Trophoblast cell (in vitro differentiated cells and primary cell): ENCODE measurements at regions not wholly inside any gene's neighbourhood (a gene's known extent, or its start where the extent isn't known, plus 50 kb on each side); places are given as distances from the start of the nearest gene placed in this dataset.

ENCODE experiments used
- DNase-seq, 2 donors: peaks; one replicate each; pipeline ENCODE4 v3.0.0-alpha.2; 2016
- H2AFZ ChIP-seq: 2 replicates; pipeline ENCODE4 v1.6.1; 2013; ENCODE audit warnings: low read length, moderate library complexity, mild to moderate bottlenecking; ENCODE audit not compliant: insufficient read depth, poor library complexity
- H2AK5ac ChIP-seq: 2 replicates; pipeline ENCODE4 v1.6.1; 2013; ENCODE audit warnings: mild to moderate bottlenecking, low read length
- H2BK120ac ChIP-seq: 2 replicates; pipeline ENCODE4 v1.6.1; 2013; ENCODE audit warnings: low read length, mild to moderate bottlenecking, moderate library complexity; ENCODE audit not compliant: insufficient read depth, poor library complexity
- H2BK12ac ChIP-seq: 2 replicates; pipeline ENCODE4 v1.6.1; 2013; ENCODE audit warnings: mild to moderate bottlenecking, low read length, moderate library complexity
- H2BK5ac ChIP-seq: 2 replicates; pipeline ENCODE4 v1.6.1; 2013; ENCODE audit warnings: low read length, low read depth, moderate library complexity, mild to moderate bottlenecking; ENCODE audit not compliant: poor library complexity
- H3K14ac ChIP-seq: 2 replicates; pipeline ENCODE4 v1.6.1; 2013; ENCODE audit warnings: mild to moderate bottlenecking, low read length
- H3K18ac ChIP-seq: 2 replicates; pipeline ENCODE4 v1.6.1; 2013; ENCODE audit warnings: mild to moderate bottlenecking, low read length
- H3K23ac ChIP-seq: 2 replicates; pipeline ENCODE4 v1.6.1; 2013; ENCODE audit warnings: low read length
- H3K27ac ChIP-seq: 2 replicates; pipeline ENCODE4 v1.5.1; 2013; ENCODE audit warnings: low read depth, mild to moderate bottlenecking, inconsistent platforms, low read length, moderate library complexity
- H3K27me3 ChIP-seq: 2 replicates; pipeline ENCODE4 v1.6.1; 2013; ENCODE audit warnings: inconsistent platforms, mild to moderate bottlenecking, low read length, moderate library complexity; ENCODE audit not compliant: insufficient read depth
- H3K36me3 ChIP-seq, 2 experiments: 1 replicate in 1 of 2; 2 replicates in 1 of 2; pipeline ENCODE4 v1.6.1; 2013; ENCODE audit warnings: low read length in 2 of 2, mild to moderate bottlenecking in 2 of 2, moderate library complexity in 1 of 2; ENCODE audit not compliant: insufficient read depth in 2 of 2, control insufficient read depth in 1 of 2
- H3K4ac ChIP-seq: 2 replicates; pipeline ENCODE4 v1.6.1; 2013; ENCODE audit warnings: low read depth, mild to moderate bottlenecking, low read length, moderate library complexity
- H3K4me1 ChIP-seq, 2 experiments: 1 replicate in 1 of 2; 2 replicates in 1 of 2; pipeline ENCODE4 v1.6.1; 2013; ENCODE audit warnings: low read length in 2 of 2, mild to moderate bottlenecking in 2 of 2, moderate library complexity in 1 of 2; ENCODE audit not compliant: insufficient read depth in 2 of 2, control insufficient read depth in 1 of 2
- H3K4me2 ChIP-seq: 2 replicates; pipeline ENCODE4 v1.6.1; 2013; ENCODE audit warnings: inconsistent platforms, mild to moderate bottlenecking, low read length, moderate library complexity
- H3K4me3 ChIP-seq: 2 replicates; pipeline ENCODE4 v1.5.1; 2013; ENCODE audit warnings: mild to moderate bottlenecking, low read depth, low read length, inconsistent platforms
- H3K79me1 ChIP-seq: one replicate; pipeline ENCODE4 v1.6.1; 2013; ENCODE audit warnings: low read length
- H3K79me2 ChIP-seq: 2 replicates; pipeline ENCODE4 v1.6.1; 2013; ENCODE audit warnings: low read length, mild to moderate bottlenecking; ENCODE audit not compliant: control insufficient read depth, insufficient read depth, poor library complexity
- H3K9ac ChIP-seq: 2 replicates; pipeline ENCODE4 v1.6.1; 2013; ENCODE audit warnings: mild to moderate bottlenecking, low read length
- H3K9me3 ChIP-seq: 2 replicates; pipeline ENCODE4 v1.6.1; 2013; ENCODE audit warnings: low read depth, mild to moderate bottlenecking, control low read depth, inconsistent platforms, low read length; ENCODE audit not compliant: insufficient read depth
- H4K12ac ChIP-seq: 2 replicates; pipeline ENCODE4 v1.6.1; 2013; ENCODE audit warnings: low read depth, mild to moderate bottlenecking, low read length, moderate library complexity
- H4K8ac ChIP-seq: 2 replicates; pipeline ENCODE4 v1.6.1; 2013; ENCODE audit warnings: low read depth, mild to moderate bottlenecking, low read length, moderate library complexity
- H4K91ac ChIP-seq: one replicate; pipeline ENCODE4 v1.6.1; 2013; ENCODE audit warnings: low read depth, mild to moderate bottlenecking, low read length, moderate library complexity
- WGBS: extraction: QIAGEN DNeasy Blood & Tissue Kit; methylation state at CpG from one replicate; pipeline ENCODE4 v1.1.7; 2013; ENCODE audit warnings: missing lambda C conversion rate; ENCODE audit not compliant: insufficient read length, insufficient coverage; ENCODE audit errors: extremely low coverage; 5-methylcytosine and 5-hydroxymethylcytosine counted together

GRCh38 chrY:7240101-7240500 lies 328.5 kb upstream of the AMELY start:
- H2BK120ac ChIP-seq, result no peak overlapping the region
- no peak overlapping the region for H3K14ac ChIP-seq
- no peaks in the 10 kb centered on the region for H3K79me2 ChIP-seq
- DNase-seq, result no peak
- no peak overlapping the region for H2BK12ac ChIP-seq
- no peak overlapping the region for H4K8ac ChIP-seq
- H4K91ac ChIP-seq, result no peak overlapping the region
- no peaks in the 10 kb centered on the region for H3K79me1 ChIP-seq
- no peak overlapping the region for H3K4me3 ChIP-seq
- no peaks in the 10 kb centered on the region for H3K27me3 ChIP-seq
- no peak overlapping the region for H3K18ac ChIP-seq
- H2BK5ac ChIP-seq, result no peak overlapping the region
- no peak overlapping the region for H3K4me2 ChIP-seq
- no peak overlapping the region for H3K27ac ChIP-seq
- H3K9ac ChIP-seq, result no peak overlapping the region
- no peak overlapping the region for H2AK5ac ChIP-seq
- no peak overlapping the region for H3K23ac ChIP-seq
- no peaks in the 10 kb centered on the region for H3K9me3 ChIP-seq
- H2AFZ ChIP-seq, result no peak overlapping the region
- H3K36me3 ChIP-seq, result no peaks in the 10 kb centered on the region
- no peak overlapping the region for H3K4ac ChIP-seq
- no CpG with 5 or more reads among the region's 6 CpGs for WGBS
- H3K4me1 ChIP-seq, result no peaks in the 10 kb centered on the region
- H4K12ac ChIP-seq, result no peak overlapping the region

GRCh38 chrY:7211971-7212370 lies 300.4 kb upstream of the AMELY start:
- no peaks in the 10 kb centered on the region for H3K4me1 ChIP-seq
- H3K79me2 ChIP-seq, result no peaks in the 10 kb centered on the region
- WGBS, result no CpG with 5 or more reads among the region's 5 CpGs

GRCh38 chrY:7204456-7204855 lies 292.9 kb upstream of the AMELY start:
- Histone ChIP-seq H2AFZ (no peak overlapping the region), H2BK12ac (no peak overlapping the region), H2BK120ac (no peak overlapping the region), H2BK5ac (no peak overlapping the region), H4K8ac (no peak overlapping the region), H3K9ac (no peak overlapping the region), H3K4me1 (no peaks in the 10 kb centered on the region), H4K12ac (no peak overlapping the region), H3K79me2 (no peaks in the 10 kb centered on the region), H3K79me1 (no peaks in the 10 kb centered on the region), H3K23ac (no peak overlapping the region), H3K4me3 (no peak overlapping the region), H2AK5ac (no peak overlapping the region), H3K27me3 (no peaks in the 10 kb centered on the region), H3K36me3 (no peaks in the 10 kb centered on the region), H3K4me2 (no peak overlapping the region), H3K14ac (no peak overlapping the region), H3K27ac (no peak overlapping the region), H3K4ac (no peak overlapping the region), H4K91ac (no peak overlapping the region), H3K9me3 (no peaks in the 10 kb centered on the region), H3K18ac (no peak overlapping the region)
- no CpG with 5 or more reads among the region's 4 CpGs for WGBS
- no peak for DNase-seq

More at GRCh38 chrY:7211971-7212370, 300.4 kb upstream of the AMELY start:
- Histone ChIP-seq H2AK5ac (no peak overlapping the region), H3K23ac (no peak overlapping the region), H4K91ac (no peak overlapping the region), H3K36me3 (no peaks in the 10 kb centered on the region), H3K18ac (no peak overlapping the region), H4K12ac (no peak overlapping the region), H2BK5ac (no peak overlapping the region), H3K9me3 (no peaks in the 10 kb centered on the region), H3K4me2 (no peak overlapping the region), H3K27me3 (no peaks in the 10 kb centered on the region), H3K14ac (no peak overlapping the region), H2AFZ (no peak overlapping the region), H2BK12ac (no peak overlapping the region), H3K9ac (no peak overlapping the region), H3K4me3 (no peak overlapping the region), H2BK120ac (no peak overlapping the region), H3K79me1 (no peaks in the 10 kb centered on the region), H3K4ac (no peak overlapping the region), H3K27ac (no peak overlapping the region), H4K8ac (no peak overlapping the region)
- DNase-seq, result no peak

- no peak for DNase-seq
- no peak overlapping the region for H4K12ac ChIP-seq
- H2BK120ac ChIP-seq, result no peak overlapping the region
- H3K14ac ChIP-seq, result no peak overlapping the region
- no peaks in the 10 kb centered on the region for H3K79me1 ChIP-seq
- H4K91ac ChIP-seq, result no peak overlapping the region
- H2AFZ ChIP-seq, result no peak overlapping the region
- no peak overlapping the region for H3K9ac ChIP-seq
- no peak overlapping the region for H3K27ac ChIP-seq
- H2BK12ac ChIP-seq, result no peak overlapping the region
- no peak overlapping the region for H3K18ac ChIP-seq
- no peak overlapping the region for H3K4me2 ChIP-seq
- no peaks in the 10 kb centered on the region for H3K79me2 ChIP-seq
- H4K8ac ChIP-seq, result no peak overlapping the region
- no peak overlapping the region for H3K4ac ChIP-seq
- H3K27me3 ChIP-seq, result no peaks in the 10 kb centered on the region
- no peak overlapping the region for H2AK5ac ChIP-seq
- peaks cover 1% of the 10 kb centered on the region for H3K9me3 ChIP-seq
- no peaks in the 10 kb centered on the region for H3K4me1 ChIP-seq
- no peaks in the 10 kb centered on the region for H3K36me3 ChIP-seq
- no peak overlapping the region for H3K23ac ChIP-seq
- H2BK5ac ChIP-seq, result no peak overlapping the region
- H3K4me3 ChIP-seq, result no peak overlapping the region
Observed at GRCh38 chrY:7182591-7182990, 271.0 kb upstream of the AMELY start.
